ENCODE measurements at regions not wholly inside any gene's neighbourhood (a gene's known extent, or its start where the extent isn't known, plus 50 kb on each side); places are given as distances from the start of the nearest gene placed in this dataset.

DNA sequence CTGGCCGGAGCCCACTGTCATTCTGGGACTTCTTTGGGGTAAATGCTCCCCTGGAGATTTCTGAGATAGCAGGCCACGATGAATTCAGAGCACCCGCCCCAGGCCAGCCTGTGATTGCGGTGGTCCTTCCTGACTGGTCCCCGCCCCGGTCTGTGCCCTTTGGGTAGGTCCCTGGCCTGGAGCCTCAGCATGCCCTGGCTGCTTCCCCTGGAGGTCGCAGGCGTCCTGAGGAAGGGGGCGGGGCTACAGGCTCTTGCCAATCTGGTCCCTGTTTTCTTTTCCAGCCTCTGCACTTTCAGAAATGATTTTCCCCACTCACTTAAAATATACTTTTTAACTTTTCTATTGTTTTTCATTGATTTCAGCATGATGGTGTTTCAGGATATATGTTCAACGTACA is 250.2 kb upstream of the ATP10A start:
- TF ChIP-seq POLR2A (IDR thresholded peaks at IDR 0.05) (no peak), CTCF (IDR thresholded peaks at IDR 0.05) (no peak), POLR2AphosphoS5 (IDR thresholded peaks at IDR 0.05) (no peak)

Data from prostate gland (tissue), 2 donors.